ENCODE measurements at regions not wholly inside any gene's neighbourhood (a gene's known extent, or its start where the extent isn't known, plus 50 kb on each side); places are given as distances from the start of the nearest gene placed in this dataset.

DNA sequence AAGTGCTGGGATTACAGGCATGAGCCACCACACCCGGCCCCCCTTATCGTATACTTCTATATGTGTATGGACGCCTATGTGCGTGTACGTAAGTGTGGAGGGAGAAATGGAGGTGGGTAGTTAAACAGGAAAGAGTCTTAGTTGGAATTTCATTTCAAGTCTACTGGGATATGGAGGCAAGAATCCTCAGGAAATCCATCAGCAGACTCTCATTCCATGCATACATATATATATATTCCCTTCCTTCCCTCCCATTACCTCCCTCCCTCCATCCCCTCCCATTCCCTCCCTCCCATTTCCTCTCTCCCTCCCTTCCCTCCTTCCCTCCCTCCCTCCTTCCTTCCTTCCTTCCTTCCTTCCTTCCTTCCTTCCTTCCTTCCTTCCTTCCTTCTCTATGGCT, 391.7 kb upstream of the RBFOX1 start:
- TF ChIP-seq, protein P1, sequence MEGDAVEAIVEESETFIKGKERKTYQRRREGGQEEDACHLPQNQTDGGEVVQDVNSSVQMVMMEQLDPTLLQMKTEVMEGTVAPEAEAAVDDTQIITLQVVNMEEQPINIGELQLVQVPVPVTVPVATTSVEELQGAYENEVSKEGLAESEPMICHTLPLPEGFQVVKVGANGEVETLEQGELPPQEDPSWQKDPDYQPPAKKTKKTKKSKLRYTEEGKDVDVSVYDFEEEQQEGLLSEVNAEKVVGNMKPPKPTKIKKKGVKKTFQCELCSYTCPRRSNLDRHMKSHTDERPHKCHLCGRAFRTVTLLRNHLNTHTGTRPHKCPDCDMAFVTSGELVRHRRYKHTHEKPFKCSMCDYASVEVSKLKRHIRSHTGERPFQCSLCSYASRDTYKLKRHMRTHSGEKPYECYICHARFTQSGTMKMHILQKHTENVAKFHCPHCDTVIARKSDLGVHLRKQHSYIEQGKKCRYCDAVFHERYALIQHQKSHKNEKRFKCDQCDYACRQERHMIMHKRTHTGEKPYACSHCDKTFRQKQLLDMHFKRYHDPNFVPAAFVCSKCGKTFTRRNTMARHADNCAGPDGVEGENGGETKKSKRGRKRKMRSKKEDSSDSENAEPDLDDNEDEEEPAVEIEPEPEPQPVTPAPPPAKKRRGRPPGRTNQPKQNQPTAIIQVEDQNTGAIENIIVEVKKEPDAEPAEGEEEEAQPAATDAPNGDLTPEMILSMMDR (conservative IDR thresholded peaks at IDR 0.05 in 1 of 2, IDR thresholded peaks at IDR 0.05 in 1 of 2; ENCODE audit: low read depth in 1 of 2, low read length in 2 of 2) = no peak
- no peak for TF ChIP-seq EZH2 (IDR thresholded peaks at IDR 0.05; ENCODE audit: low read length, missing control alignments)

Data from fibroblast of lung (primary cell).